ENCODE measurements at regions not wholly inside any gene's neighbourhood (a gene's known extent, or its start where the extent isn't known, plus 50 kb on each side); places are given as distances from the start of the nearest gene placed in this dataset.

DNA sequence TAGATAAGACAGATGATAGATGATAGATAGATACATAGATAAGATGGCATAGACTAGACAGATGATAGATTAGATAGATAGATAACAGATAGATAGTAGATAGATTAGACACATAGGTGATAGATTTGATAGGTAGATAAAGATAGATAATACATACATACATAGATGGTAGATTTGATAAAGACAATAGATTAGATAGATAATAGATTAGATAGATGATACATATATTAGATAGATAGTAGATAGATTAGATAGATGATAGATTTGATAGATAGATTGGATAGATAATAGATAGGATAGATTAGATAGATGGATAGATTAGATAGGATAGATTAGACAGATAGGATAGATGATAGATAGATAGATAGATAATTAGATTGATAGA lies 327.6 kb downstream of the BRD1 start:
- Histone ChIP-seq H3K4me2 (replicated peaks; ENCODE audit: low read depth, low read length, poor library complexity, severe bottlenecking) (no peak overlapping the region), H3K36me3 (replicated peaks in 1 of 2; ENCODE audit: control extremely low read depth in 1 of 2, control insufficient read depth in 1 of 2, extremely low read depth in 1 of 2, insufficient read depth in 2 of 2, low read length in 1 of 2) (no peaks in the 10 kb centered on the region), H3K27me3 (replicated peaks in 1 of 4; ENCODE audit: control extremely low read depth in 1 of 4, control insufficient read depth in 3 of 4, insufficient read depth in 4 of 4, low read length in 3 of 4) (no peaks in the 10 kb centered on the region), H3K79me2 (ENCODE audit: control insufficient read depth, insufficient read depth, low read length) (peaks cover 7% of the 10 kb centered on the region), H2AFZ (ENCODE audit: insufficient read depth, low read depth, low read length, poor library complexity, severe bottlenecking) (no peak overlapping the region), H3K4me3 (ENCODE audit: control extremely low read depth in 1 of 5, extremely low read depth in 1 of 5, insufficient read depth in 1 of 5, low read depth in 2 of 5, low read length in 4 of 5) (no peak overlapping the region), H3K4me1 (ENCODE audit: control insufficient read depth in 2 of 2, insufficient read depth in 2 of 2, low read length in 2 of 2) (peaks cover 0 to 12% of the 10 kb centered on the region in 2 donors), H3K9ac (ENCODE audit: low read length) (no peak overlapping the region), H3K9me3 (ENCODE audit: control extremely low read depth in 1 of 3, control insufficient read depth in 2 of 3, insufficient read depth in 1 of 3, low read length in 2 of 3) (peaks cover 0 to 13% (median 5%) of the 10 kb centered on the region in 3 donors), H4K20me1 (ENCODE audit: control insufficient read depth, insufficient read depth, low read length, poor library complexity, severe bottlenecking) (no peaks in the 10 kb centered on the region), H3K27ac (ENCODE audit: low read length in 2 of 2) (no peak overlapping the region)
- no peaks in the 10 kb centered on the region for H3K9me3 Mint-ChIP-seq (ENCODE audit: insufficient read depth)
- H3K4me1 Mint-ChIP-seq = no peaks in the 10 kb centered on the region
- DNase-seq = no peak
- intact Hi-C loops (cut with micrococcal nuclease) = no loop called here
- no peak overlapping the region for H3K27ac Mint-ChIP-seq
- no peaks in the 10 kb centered on the region for H3K27me3 Mint-ChIP-seq
- ATAC-seq (ENCODE audit: low read depth) = no peak
- TF ChIP-seq CTCF (IDR thresholded peaks at IDR 0.05) (no peak), EZH2 (IDR thresholded peaks at IDR 0.05; ENCODE audit: borderline replicate concordance, insufficient read depth, low read depth, low read length, poor library complexity, severe bottlenecking) (no peak)
- POLR2A ChIA-PET = no interaction called here
- H3K4me3 Mint-ChIP-seq = no peak overlapping the region
- CTCF ChIA-PET = no interaction called here

DNA sequence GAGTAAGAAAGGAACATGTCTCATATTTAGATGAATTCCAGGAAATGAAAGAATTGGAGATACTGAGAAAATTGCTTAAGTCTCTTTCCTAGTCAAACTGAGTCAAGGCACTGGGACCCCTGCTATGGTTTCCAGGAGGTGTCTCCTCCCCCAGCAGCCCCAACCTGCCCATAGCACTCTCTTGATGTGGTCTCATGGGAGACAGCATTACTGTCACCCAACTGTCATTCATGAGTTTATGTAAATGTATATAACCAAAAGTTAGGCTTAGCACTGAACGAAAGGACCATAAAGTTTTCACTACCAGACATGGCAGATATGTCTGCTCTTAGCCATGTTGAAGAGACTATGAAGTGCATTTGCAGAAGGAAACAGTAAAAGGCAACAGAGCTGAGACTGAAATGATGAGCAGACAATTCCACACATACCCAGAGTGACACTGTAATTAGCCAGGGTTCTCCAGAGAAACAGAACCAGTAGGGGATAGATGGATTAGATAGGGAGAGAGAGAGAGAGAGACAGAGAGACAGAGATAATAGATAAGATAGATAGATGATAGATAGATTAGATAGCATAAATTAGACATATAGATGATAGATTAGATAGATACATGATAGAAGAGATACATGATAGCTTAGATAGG lies 328.1 kb downstream of the BRD1 start:
- DNase-seq (no peak), ATAC-seq (ENCODE audit: low read depth) (no peak)
- Mint-ChIP-seq H3K9me3 (ENCODE audit: insufficient read depth) (no peaks in the 10 kb centered on the region), H3K27me3 (no peaks in the 10 kb centered on the region), H3K4me1 (no peaks in the 10 kb centered on the region), H3K4me3 (no peak overlapping the region), H3K27ac (no peak overlapping the region)
- H3K9ac ChIP-seq (ENCODE audit: low read length) = no peak overlapping the region
- H3K27me3 ChIP-seq (replicated peaks in 1 of 4; ENCODE audit: control extremely low read depth in 1 of 4, control insufficient read depth in 3 of 4, insufficient read depth in 4 of 4, low read length in 3 of 4) = no peaks in the 10 kb centered on the region
- no peak overlapping the region for H3K4me2 ChIP-seq (replicated peaks; ENCODE audit: low read depth, low read length, poor library complexity, severe bottlenecking)
- H3K36me3 ChIP-seq (replicated peaks in 1 of 2; ENCODE audit: control extremely low read depth in 1 of 2, control insufficient read depth in 1 of 2, extremely low read depth in 1 of 2, insufficient read depth in 2 of 2, low read length in 1 of 2) = no peaks in the 10 kb centered on the region
- H2AFZ ChIP-seq (ENCODE audit: insufficient read depth, low read depth, low read length, poor library complexity, severe bottlenecking) = no peak overlapping the region
- peaks cover 0 to 13% (median 3%) of the 10 kb centered on the region in 3 donors for H3K9me3 ChIP-seq (ENCODE audit: control extremely low read depth in 1 of 3, control insufficient read depth in 2 of 3, insufficient read depth in 1 of 3, low read length in 2 of 3)
- H4K20me1 ChIP-seq (ENCODE audit: control insufficient read depth, insufficient read depth, low read length, poor library complexity, severe bottlenecking) = no peaks in the 10 kb centered on the region
- no peak overlapping the region for H3K4me3 ChIP-seq (ENCODE audit: control extremely low read depth in 1 of 5, extremely low read depth in 1 of 5, insufficient read depth in 1 of 5, low read depth in 2 of 5, low read length in 4 of 5)
- ChIA-PET CTCF (no interaction called here), POLR2A (no interaction called here)
- H3K79me2 ChIP-seq (ENCODE audit: control insufficient read depth, insufficient read depth, low read length) = peaks cover 7% of the 10 kb centered on the region
- no peak overlapping the region for H3K27ac ChIP-seq (ENCODE audit: low read length in 2 of 2)
- no peak for TF ChIP-seq EZH2 (IDR thresholded peaks at IDR 0.05; ENCODE audit: borderline replicate concordance, insufficient read depth, low read depth, low read length, poor library complexity, severe bottlenecking)
- TF ChIP-seq CTCF (IDR thresholded peaks at IDR 0.05) = no peak
- peaks cover 0 to 12% of the 10 kb centered on the region in 2 donors for H3K4me1 ChIP-seq (ENCODE audit: control insufficient read depth in 2 of 2, insufficient read depth in 2 of 2, low read length in 2 of 2)
- intact Hi-C loops (cut with micrococcal nuclease) = no loop called here
- no CpG with 5 or more reads among the region's 1 CpG for WGBS (ENCODE audit: insufficient coverage)
